Activated T-helper 17 cell treated with anti-CD3 and anti-CD28 coated beads, Interleukin-2, amount 50 U/mL, for 72 hours (primary cell): ENCODE measurements at regions not wholly inside any gene's neighbourhood (a gene's known extent, or its start where the extent isn't known, plus 50 kb on each side); places are given as distances from the start of the nearest gene placed in this dataset.

Experiments
- ATAC-seq: fragments of 150-1000 bp; cut with Tn5 transposase; replicated peaks from 2 replicates; pipeline ENCODE4 v1.10.0; 2021; ENCODE audit warnings: mild to moderate bottlenecking, moderate library complexity
- H3K27ac Mint-ChIP-seq: one replicate; pipeline ENCODE4 v1.8.0; 2022; ENCODE audit warnings: mixed read lengths
- H3K27me3 Mint-ChIP-seq: one replicate; pipeline ENCODE4 v1.8.0; 2022; ENCODE audit warnings: mixed read lengths
- H3K36me3 Mint-ChIP-seq: one replicate; pipeline ENCODE4 v1.8.0; 2022; ENCODE audit warnings: low read depth, mild to moderate bottlenecking, mixed read lengths
- H3K4me1 Mint-ChIP-seq: one replicate; pipeline ENCODE4 v1.8.0; 2022; ENCODE audit warnings: mixed read lengths
- H3K4me3 Mint-ChIP-seq: one replicate; pipeline ENCODE4 v1.8.0; 2022; ENCODE audit warnings: mild to moderate bottlenecking, mixed read lengths
- H3K9me3 Mint-ChIP-seq: one replicate; pipeline ENCODE4 v1.8.0; 2022; ENCODE audit warnings: mixed read lengths

DNA sequence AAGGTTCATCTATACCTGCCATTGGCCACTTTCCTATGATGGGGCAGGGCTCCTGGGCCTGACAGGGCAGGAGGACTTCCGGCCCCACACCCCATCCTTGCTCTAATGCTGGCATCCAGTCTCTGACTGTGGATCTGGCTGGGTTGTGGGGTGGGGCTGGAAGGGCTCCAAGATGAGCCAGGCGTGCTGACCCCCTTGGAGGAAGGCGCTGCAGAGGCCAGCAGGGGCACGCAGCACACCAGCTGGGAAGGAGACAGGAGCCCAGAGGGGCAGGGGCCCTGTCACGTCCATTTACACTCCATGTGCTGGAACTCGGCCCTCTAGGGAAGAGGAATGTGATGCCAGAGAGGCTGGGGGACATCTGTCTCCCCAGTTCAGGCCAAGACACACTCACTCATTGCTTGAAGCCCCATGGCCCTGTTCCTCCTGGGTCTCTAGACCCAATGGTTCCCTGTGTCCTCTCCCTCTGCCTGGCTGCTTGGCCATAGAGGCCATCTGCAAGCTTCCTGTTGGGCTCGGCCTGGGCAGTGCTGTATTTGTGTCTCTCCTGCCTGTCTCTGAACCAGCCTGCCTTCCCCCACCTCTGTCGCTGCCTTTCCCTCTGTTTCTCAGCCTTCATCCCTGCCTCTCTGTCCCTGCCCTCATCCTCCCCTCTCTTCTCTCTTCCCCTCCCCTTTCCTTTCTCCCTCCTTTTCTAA, 67.5 kb upstream of the NECTIN1 start:
- no peaks in the 10 kb centered on the region for H3K36me3 Mint-ChIP-seq
- H3K27ac Mint-ChIP-seq: no peak overlapping the region
- ATAC-seq: no peak
- peaks cover 35% of the 10 kb centered on the region for H3K27me3 Mint-ChIP-seq
- H3K4me3 Mint-ChIP-seq: no peak overlapping the region
- no peaks in the 10 kb centered on the region for H3K9me3 Mint-ChIP-seq
- H3K4me1 Mint-ChIP-seq: no peaks in the 10 kb centered on the region

DNA sequence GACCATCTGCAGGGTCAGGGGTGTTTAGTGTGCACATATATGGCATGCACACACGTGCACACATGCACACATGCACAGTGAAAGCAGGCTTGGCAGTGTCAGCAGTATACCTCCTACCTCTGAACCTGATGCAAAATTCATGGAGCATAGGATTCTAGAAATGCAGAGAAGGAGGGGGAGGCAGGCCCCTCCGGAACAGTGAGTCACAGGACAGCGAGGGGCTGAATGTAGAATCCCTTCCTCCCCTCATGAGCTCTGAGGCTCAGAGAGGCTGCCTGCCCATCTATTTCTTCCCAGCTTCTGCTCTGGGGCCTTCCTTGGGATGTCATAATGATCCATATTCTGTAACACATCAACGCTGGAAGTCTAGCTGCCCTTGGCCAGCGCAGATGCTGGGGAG, 66.7 kb upstream of the NECTIN1 start:
- no peak for ATAC-seq
- Mint-ChIP-seq H3K9me3 (no peaks in the 10 kb centered on the region), H3K27me3 (peaks cover 30% of the 10 kb centered on the region), H3K4me3 (no peak overlapping the region), H3K27ac (no peak overlapping the region), H3K36me3 (no peaks in the 10 kb centered on the region), H3K4me1 (no peaks in the 10 kb centered on the region)

DNA sequence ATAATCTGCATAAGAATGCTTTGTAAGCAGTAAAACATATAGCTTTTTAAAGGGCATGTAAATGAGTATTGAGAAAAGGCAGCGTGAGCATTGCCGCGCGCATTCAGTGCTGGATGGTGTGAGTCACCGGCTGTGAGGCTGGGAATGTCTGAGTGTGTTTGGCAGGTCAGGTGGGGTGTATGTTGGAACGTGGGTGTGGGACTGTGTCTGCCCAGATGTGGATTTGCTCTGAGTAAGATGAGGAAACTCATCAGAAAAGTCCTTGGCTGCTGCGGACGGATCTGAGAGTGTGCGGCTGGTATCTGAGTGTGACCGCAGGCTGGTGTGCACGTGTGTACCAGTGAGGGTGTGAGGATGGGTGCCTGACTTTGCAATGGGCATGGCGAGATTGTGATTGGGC, 66.2 kb upstream of the NECTIN1 start:
- Mint-ChIP-seq H3K4me3 (no peak overlapping the region), H3K27me3 (peaks cover 34% of the 10 kb centered on the region), H3K4me1 (no peaks in the 10 kb centered on the region), H3K36me3 (no peaks in the 10 kb centered on the region), H3K9me3 (no peaks in the 10 kb centered on the region), H3K27ac (no peak overlapping the region)
- peak; percentile 25 for ATAC-seq

DNA sequence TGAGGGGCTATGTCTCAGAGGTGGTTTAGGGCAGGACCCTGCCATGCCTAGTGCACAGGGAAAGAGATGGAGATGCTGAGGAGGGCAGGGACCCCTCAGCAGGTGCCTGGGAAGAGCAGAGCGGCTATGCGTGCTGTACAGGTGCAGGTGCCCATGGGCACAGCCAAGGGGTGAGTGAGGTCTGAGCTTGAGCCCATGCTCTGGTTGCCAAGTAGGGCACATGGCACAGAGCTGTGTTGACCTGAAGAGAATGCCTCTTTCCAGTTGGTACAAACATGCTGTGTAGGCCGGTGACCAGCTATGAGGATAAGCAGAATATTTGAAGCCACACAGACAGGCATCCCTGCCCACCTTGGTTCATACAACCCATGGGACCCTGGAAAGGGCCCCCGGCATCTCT, 65.8 kb upstream of the NECTIN1 start:
- H3K4me3 Mint-ChIP-seq: no peak overlapping the region
- H3K36me3 Mint-ChIP-seq: no peaks in the 10 kb centered on the region
- no peak overlapping the region for H3K27ac Mint-ChIP-seq
- ATAC-seq: no peak
- H3K27me3 Mint-ChIP-seq: peaks cover 35% of the 10 kb centered on the region
- no peaks in the 10 kb centered on the region for H3K9me3 Mint-ChIP-seq
- H3K4me1 Mint-ChIP-seq: no peaks in the 10 kb centered on the region

DNA sequence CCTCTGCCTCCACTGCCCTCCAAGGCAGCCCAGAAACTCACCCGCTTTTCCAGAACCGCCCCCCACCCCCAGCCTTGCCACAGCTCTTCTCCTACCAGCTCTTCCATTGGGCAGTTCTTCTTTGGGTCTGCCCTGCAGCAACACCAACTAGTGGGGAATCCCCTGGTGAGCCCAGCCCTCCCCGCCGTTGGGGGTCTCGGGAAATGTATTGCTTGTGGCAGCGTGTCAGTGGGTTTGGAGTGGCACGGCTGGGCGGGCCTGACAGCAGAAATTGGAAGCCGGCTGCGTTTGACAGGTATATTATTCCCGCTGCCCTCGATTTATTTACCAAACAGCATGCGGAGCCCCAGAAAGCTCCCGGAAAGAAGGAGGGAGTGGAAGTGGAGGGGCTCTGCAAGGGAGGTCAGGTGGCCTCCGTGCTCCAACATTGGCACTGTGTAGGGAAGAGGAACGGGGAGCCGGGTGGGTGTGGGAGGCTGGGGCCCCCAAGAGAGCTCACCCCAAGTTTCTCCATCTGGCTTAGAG, 65.2 kb upstream of the NECTIN1 start:
- Mint-ChIP-seq H3K36me3 (no peaks in the 10 kb centered on the region), H3K9me3 (no peaks in the 10 kb centered on the region), H3K27ac (no peak overlapping the region), H3K4me3 (no peak overlapping the region), H3K27me3 (peaks cover 33% of the 10 kb centered on the region), H3K4me1 (no peaks in the 10 kb centered on the region)
- ATAC-seq: no peak

DNA sequence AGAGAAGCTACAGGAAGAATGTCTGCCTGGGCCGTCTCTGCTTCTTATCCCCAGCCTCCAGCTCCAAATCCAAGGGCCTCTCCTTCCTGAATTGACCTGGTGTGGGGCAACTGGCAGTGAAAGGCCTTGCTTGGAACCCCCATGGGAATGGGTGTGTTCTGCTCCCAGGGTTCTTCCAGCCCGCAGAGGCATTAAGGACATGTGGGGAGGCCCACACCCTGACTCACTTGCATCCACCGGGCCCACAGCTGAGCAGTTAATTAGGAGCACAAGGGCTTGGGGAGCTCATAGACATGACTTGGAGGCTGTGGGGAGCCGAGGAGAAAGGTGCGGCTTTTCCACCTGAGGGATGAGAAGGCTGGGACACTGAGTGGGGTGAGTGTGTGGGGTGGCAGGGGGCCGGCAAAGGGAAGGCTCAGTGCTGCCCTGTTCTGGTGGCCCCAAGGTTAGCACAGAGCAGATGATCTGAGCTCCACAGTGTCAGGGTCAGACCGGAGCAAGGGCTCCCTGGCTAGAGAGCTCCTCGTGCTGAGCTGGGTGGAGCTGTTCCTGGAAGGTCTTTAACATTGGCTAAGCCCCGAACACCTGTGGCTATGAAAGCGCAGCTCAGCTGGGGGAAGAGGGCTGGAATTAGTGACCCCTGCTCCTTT, 64.5 kb upstream of the NECTIN1 start:
- Mint-ChIP-seq H3K4me3 (no peak overlapping the region), H3K27me3 (peaks cover 31% of the 10 kb centered on the region), H3K27ac (no peak overlapping the region), H3K36me3 (no peaks in the 10 kb centered on the region), H3K4me1 (no peaks in the 10 kb centered on the region), H3K9me3 (no peaks in the 10 kb centered on the region)
- ATAC-seq: no peak

DNA sequence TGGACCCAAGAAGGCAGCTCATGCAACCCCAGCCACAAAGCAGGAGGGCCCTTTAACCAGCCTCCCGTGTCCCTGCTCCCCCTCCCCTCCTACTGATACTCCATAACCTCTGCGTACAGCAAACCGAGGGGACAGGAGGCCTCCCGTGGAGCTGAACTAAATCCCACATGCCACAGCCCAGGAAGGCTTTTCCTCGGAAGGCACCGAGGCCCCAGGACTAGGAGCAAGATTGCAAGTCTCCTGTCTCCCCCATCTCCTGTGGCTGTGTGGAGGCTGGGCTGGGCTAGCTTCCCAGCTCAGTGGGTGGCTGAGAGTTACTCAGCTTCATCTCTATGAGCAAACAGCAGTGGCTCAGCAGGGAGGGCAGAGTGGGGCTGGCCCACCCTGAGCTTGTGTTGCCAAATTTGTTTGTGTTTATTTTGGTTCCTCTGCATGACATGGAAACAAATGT, 62.7 kb upstream of the NECTIN1 start:
- H3K4me1 Mint-ChIP-seq: no peaks in the 10 kb centered on the region

DNA sequence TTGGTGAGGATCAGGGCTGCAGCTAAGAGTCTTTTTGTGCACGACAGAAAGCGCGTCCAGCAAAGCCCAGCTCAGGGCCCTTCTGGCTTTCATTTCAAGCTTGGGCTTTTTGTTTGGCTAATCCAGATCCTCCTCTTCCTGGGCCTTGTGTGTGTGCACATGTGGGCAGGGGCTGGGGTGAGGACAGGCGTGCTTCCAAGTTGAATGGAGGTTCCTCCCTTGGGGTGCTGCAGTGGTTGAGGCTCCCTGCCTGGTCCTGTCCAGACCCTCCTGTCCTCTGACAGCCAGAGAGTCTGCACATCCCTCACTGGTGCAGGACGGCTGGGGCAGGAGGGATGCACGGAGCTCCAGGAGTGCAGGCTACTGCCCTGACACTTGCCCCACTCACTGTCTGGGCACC, 62.0 kb upstream of the NECTIN1 start:
- no peak for ATAC-seq
- no peak overlapping the region for H3K27ac Mint-ChIP-seq
- H3K36me3 Mint-ChIP-seq: no peaks in the 10 kb centered on the region
- H3K27me3 Mint-ChIP-seq: peaks cover 19% of the 10 kb centered on the region
- no peak overlapping the region for H3K4me3 Mint-ChIP-seq
- no peaks in the 10 kb centered on the region for H3K4me1 Mint-ChIP-seq
- H3K9me3 Mint-ChIP-seq: no peaks in the 10 kb centered on the region

More for the DNA sequence above, 62.7 kb upstream of the NECTIN1 start:
- Mint-ChIP-seq H3K9me3 (no peaks in the 10 kb centered on the region), H3K27ac (no peak overlapping the region), H3K36me3 (no peaks in the 10 kb centered on the region), H3K4me3 (no peak overlapping the region), H3K27me3 (peaks cover 25% of the 10 kb centered on the region)
- ATAC-seq: no peak

DNA sequence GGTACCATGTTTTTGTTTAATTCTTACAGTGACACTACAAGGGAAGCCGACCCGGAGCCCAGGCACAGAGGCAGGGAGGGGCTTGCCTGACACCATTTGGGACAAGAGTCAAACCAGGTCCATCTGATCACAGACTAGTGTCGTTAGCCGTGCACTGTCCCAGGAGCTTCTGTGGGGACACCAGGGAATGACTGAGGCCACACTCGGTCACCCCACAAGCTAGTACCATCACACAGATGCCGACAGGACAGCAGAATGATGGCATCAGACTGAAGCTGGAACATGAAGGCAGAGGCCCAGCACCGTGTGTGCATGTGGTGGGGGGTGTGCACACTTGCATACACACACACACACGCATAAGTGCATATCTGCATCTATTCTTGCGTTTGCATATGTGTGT, 61.5 kb upstream of the NECTIN1 start:
- Mint-ChIP-seq H3K27ac (no peak overlapping the region), H3K4me1 (no peaks in the 10 kb centered on the region), H3K9me3 (no peaks in the 10 kb centered on the region), H3K27me3 (peaks cover 20% of the 10 kb centered on the region), H3K36me3 (no peaks in the 10 kb centered on the region), H3K4me3 (no peak overlapping the region)
- ATAC-seq: no peak

DNA sequence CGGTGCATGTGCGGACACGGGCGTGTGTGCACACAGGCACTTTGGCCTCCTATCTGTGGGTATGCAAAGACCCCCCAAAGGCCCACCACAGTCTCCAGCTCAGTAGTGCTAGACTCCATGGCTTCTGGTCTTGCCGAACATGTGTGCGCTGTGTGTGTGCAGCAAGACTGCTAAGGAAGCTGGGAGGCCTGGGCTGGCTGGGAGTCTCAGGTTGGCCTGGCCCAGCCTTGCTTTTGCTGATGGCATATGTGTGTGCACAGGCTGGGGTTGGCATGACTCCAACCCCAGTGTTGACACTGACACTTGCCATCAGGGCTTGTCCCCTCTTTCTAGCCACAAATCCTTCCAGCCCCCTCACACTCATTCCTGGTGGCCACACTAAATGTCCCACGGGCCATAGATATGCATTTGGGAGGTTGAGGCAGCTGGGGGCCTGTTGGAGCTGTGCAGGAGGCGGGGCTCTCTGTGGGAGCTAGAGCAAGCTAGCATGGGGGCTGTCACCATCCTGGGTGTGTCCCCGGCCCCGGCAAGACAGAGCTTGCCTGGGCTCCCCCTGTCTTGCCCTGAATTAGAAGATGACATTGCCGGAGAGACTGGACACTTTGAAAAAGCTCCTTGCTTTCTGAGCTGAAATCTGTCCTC, 60.9 kb upstream of the NECTIN1 start:
- ATAC-seq: no peak
- Mint-ChIP-seq H3K27me3 (peaks cover 19% of the 10 kb centered on the region), H3K36me3 (no peaks in the 10 kb centered on the region), H3K4me1 (no peaks in the 10 kb centered on the region), H3K4me3 (no peak overlapping the region), H3K27ac (no peak overlapping the region), H3K9me3 (no peaks in the 10 kb centered on the region)

DNA sequence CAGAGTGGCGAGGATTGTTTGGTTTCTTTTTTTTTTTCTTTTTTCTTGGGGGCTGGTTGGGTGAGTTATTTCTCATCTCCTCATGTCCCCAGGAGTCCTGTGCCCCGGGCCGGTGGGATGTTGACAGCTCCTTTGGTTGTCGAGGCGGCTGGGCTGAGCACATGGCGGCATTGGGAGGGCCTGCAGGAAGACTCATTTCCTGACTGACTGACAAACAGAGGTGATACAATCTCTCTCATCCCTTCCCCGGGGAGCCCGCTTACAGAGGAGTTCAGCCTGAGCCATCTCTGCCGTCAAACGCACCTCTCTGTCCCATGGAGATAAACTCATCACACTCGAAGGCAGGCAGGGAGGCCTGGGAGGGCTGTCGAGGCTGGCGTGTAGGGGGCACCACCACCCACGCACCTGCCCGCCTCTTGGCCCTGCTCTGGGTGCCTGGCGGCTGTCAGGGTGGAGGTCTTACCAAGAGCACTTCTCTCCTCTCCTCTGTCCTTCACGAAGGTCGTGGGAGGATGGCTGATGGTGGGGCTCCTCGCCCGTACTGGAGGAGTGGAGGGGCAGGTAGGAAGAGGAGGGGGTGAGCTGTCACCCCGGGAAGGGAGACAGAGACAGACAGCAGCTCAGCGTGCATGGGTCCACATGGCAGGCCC, 60.0 kb upstream of the NECTIN1 start:
- no peak overlapping the region for H3K4me3 Mint-ChIP-seq
- H3K27me3 Mint-ChIP-seq: peaks cover 24% of the 10 kb centered on the region
- no peak for ATAC-seq
- no peak overlapping the region for H3K27ac Mint-ChIP-seq
- H3K4me1 Mint-ChIP-seq: no peaks in the 10 kb centered on the region
- no peaks in the 10 kb centered on the region for H3K9me3 Mint-ChIP-seq
- no peaks in the 10 kb centered on the region for H3K36me3 Mint-ChIP-seq

DNA sequence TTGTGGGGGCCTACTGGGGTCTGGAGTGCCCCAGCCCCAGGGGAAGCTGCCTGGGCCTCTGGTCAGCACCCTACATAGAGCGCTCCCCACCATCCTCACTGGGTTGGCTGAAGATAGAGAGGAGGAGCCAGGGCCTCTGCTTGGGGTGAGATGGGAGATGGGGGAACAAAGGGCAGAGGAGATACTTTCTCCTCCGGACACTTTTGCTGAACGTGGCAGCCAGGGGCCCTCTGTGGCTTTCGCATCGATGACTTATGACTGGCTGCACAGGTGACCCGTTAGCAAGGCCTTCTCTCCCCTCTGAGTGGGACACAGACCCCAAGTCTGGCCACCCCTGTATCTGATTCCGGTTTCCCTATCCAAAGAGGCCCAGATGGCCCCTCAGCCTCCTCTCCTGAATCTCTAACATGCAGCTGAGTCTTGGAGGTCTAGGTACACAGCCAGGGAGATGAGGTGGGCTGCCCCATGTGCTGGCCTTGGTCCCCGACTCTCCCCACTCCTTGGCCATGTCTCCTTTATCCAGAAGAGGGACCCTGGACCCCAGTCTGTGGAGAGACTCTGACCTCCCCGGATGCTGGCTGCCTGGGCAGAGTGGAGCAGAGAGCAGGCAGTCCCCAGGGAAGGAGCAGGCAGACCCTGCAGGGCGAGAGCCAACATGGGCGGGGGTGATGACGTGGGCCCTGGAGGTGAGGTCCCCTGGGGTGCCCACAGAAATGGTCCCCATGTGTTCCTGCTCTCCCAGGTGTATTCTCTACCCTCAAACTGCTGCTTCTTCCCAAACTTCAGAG, 59.3 kb upstream of the NECTIN1 start:
- Mint-ChIP-seq H3K27me3 (peaks cover 24% of the 10 kb centered on the region), H3K36me3 (no peaks in the 10 kb centered on the region), H3K4me3 (no peak overlapping the region), H3K27ac (no peak overlapping the region), H3K4me1 (no peaks in the 10 kb centered on the region), H3K9me3 (no peaks in the 10 kb centered on the region)
- no peak for ATAC-seq

DNA sequence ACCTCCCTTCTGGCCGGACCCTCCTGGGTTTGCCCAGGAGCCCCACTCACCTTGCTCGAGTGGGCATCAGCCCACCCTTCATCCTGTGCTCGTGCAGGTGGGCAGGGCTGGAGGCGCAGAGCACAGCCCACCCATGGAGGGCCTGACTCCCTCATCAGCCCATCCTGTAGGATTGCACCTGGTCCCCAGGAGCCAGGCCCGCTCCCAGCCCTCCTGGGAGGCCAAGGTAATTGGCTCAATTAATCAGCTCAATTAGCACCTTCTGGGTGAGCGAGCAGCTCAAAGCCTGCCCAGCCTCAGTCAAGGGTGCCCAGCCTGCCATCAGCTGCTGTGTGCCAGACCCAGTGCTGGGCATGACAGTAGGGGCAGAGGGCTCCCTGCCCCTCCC, 58.1 kb upstream of the NECTIN1 start:
- H3K27ac Mint-ChIP-seq: no peak overlapping the region
- no peaks in the 10 kb centered on the region for H3K4me1 Mint-ChIP-seq
- H3K9me3 Mint-ChIP-seq: no peaks in the 10 kb centered on the region
- no peaks in the 10 kb centered on the region for H3K36me3 Mint-ChIP-seq
- ATAC-seq: no peak
- peaks cover 27% of the 10 kb centered on the region for H3K27me3 Mint-ChIP-seq
- H3K4me3 Mint-ChIP-seq: no peak overlapping the region

DNA sequence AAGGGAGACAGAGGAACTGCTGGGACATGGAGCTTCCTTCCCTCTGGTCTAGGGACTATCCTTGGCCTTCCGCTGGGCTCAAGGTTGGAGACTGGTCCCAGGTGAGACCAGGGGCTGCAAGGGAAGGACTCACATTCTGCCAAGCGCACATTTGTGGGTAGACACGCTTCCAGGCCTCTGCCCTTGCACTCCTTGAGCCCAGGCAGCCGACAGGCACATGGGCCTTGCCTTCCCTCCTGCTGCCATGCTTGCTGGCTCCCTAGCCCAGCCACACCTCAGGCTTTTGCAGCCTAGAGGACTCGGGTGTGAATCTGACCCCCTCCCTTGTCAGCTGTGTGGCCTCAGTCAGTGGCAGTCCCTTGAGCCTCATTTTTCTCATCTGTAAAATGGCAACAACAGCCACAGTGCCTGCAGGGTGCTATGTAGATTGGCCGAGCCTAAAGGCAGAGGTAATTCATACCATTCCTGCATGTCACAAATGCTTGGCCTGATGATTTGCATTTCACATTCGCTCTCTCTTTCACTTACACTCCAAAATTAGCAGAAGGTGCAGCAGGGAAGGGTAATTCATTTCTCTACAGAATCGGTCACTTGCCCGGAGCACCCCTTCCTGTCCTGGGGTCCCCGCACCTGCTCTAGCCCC, 57.6 kb upstream of the NECTIN1 start:
- ATAC-seq: no peak
- peaks cover 32% of the 10 kb centered on the region for H3K27me3 Mint-ChIP-seq
- no peak overlapping the region for H3K27ac Mint-ChIP-seq
- no peaks in the 10 kb centered on the region for H3K36me3 Mint-ChIP-seq
- no peaks in the 10 kb centered on the region for H3K4me1 Mint-ChIP-seq
- H3K4me3 Mint-ChIP-seq: no peak overlapping the region
- no peaks in the 10 kb centered on the region for H3K9me3 Mint-ChIP-seq
